ENCODE measurements at regions not wholly inside any gene's neighbourhood (a gene's known extent, or its start where the extent isn't known, plus 50 kb on each side); places are given as distances from the start of the nearest gene placed in this dataset.
A peak's percentile ranks its signal among the peaks of the same experiment; 100 is the strongest.

GRCh38 chr20:56998438-56998837 lies 268.0 kb downstream of the BMP7 start:
- no peak for DNase-seq (ENCODE audit: low spot score)

DNA sequence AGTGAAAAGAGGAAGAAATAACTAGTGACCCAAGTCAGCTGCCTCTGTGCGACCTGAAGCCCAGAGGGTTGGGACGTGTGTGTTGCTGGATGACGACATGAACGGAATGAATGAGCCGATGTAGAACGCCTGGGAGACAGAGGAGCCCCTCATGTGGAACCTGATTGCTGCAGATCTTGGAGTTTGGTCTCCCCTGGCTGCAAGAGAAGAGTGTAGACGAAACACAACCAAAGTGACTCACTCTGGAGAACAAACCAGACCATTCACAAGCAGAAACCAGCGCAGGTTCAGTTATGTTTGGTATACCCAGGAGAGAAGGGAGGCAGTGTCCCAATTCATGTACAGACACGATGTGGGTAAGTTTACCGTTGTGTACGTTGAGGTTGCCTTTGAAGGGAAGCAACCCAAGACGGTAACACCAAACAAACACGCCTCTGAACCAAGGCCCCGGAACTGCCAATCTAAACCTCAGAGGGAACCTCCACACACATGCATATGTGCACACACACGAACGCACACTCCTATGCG lies 265.9 kb downstream of the BMP7 start:
- no peak for DNase-seq (ENCODE audit: low spot score)

DNA sequence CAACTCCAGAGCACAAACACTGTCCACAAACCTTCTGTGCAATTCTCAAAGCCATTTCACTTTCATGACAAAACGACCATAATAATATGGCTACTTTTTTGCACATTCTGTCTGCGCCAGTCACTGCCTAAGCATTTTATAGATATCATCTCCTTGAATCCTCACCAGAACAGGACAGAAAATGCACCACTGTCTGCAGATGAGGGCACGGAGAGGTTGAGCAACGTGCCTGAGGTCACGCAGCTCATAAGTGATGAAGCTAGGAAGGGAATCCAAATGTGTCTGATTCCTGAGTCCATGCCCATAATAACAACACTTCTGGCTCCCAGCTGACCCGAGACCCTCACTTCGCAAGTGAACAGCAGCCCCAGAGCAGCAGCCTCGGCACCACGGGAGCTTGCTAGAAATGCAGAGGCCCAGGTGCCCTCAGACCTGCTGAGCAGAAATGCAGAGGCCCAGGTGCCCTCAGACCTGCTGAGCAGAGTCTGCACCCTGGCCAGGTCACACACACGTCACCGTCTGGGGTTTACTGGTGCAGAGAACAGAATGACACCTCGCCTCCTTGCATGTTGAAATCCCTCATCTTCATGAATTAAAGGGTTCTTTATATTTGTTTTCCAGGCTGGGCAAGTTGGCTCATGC lies 265.2 kb downstream of the BMP7 start:
- DNase-seq (ENCODE audit: low spot score): no peak

- DNase-seq (ENCODE audit: low spot score): no peak
These were observed 264.3 kb downstream of the BMP7 start for GRCh38 chr20:57002066-57002570.

DNA sequence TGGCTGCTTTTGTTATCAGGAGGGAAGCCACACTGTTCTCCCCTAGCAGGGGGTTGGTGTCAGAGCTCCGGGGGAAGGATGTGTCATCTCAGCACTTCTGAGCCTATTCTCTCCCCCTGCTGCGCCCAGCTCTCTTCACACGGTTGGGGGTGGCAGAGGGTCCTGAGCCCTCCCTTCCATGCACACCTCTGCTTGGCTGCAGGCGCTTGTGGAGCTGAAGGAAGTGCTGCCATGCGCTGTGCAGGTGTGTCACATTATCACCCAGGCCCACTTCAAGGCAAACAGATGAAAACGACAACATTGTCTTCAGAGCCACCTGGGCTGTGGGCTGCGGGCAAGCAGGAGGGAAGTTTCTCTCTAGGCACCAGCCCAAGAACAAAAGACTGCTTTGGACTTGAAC lies 263.4 kb downstream of the BMP7 start:
- DNase-seq (ENCODE audit: low spot score): no peak

DNA sequence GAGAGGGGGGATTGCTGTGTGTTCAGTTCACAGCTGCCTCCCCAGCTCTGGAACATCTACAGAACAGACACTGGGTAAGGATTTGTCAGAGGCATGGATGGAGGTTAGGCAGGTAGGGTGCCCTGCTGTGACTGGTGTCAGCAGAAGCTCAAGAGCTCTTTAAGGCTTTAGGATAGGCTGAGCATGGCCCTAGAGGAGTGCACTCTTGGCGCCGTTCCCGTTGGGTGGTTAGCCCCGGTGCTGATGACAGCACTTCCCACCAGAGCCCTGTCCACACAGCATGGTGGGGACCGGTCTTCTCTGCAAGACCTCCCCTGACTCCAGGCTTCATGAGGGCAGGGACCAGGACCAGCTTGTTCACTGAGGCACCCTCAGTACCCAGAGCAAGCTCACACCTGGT lies 262.0 kb downstream of the BMP7 start:
- DNase-seq (ENCODE audit: low spot score): no peak

- no peak for DNase-seq (ENCODE audit: low spot score)
These were observed 261.2 kb downstream of the BMP7 start for GRCh38 chr20:57004951-57005933.

DNA sequence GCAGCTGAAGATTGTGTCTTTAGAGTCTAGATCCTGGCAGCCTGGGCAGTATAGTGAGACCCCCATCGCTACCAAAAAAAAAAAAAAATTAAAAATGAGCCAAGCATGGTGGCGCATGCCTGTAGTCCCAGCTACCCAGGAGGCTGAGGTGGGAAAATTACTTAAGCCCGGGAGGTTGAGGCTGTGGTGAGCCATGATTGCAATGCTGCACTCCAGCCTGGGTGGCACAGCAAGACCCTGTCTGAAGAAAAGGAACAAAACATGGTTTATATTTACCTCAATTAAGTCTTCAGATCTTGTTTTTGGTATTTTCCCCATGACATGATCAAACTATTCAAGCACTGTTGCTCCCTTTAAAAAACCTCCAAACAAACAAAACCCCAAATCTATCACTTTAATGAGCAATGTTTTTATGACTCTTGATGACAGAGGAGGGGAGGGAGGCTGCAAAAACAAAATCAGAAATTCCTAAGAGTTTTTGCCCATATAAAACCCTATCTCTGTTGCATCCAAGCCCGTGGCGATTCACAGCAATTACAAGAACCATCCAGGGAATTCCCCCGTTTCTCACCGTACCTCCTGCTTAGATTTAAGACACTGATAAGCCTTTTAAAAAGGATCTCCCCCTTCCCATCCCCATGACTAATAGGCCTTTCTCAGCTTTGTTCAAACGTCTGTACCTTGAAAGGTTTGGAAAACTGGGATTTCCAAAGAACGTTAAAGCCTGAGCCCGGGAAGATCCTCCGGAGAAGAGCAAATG lies 259.9 kb downstream of the BMP7 start:
- peak; percentile 66 for DNase-seq (ENCODE audit: low spot score)

DNA sequence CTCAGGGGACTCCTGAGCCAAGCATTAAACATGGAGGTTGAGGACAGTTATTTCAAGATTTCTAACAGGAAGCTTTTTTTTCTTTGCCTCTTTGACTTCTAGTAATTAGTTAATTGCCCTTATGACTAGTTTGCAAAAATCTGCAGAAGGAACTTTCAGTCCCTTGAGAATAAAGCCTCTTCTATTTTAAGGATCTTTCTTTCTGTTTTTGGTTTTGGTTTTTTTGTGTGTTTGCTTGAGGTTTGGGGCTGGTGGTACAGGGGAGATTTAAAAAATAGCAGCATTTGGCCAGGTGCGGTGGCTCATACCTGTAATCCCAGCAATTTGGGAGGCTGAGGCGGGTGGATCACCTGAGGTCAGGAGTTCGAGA lies 259.3 kb downstream of the BMP7 start:
- no peak for DNase-seq (ENCODE audit: low spot score)

DNA sequence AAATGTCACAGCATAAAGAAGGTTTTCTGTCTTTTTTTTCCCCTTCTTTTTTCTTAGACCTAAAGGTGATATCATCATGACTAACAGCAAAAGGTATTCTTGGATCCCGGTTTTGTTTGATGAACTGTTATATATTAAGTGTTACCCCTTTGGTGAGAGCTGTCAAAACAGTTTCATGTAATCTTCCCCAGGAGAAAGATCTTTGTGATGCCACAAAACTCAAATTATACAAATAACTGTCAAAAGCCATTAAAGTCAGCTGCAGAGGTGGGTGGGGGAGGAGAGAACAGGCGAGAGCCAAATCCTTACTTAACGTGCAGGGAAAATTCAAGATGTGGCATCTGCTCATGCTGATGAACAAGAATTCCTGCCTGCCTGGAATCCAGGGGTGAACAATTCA lies 258.2 kb downstream of the BMP7 start:
- DNase-seq (ENCODE audit: low spot score): peak; percentile 75

- DNase-seq (ENCODE audit: low spot score): no peak
These were observed 257.1 kb downstream of the BMP7 start for GRCh38 chr20:57009355-57009754.

GRCh38 chr20:57009775-57010174 lies 256.7 kb downstream of the BMP7 start:
- no peak for DNase-seq (ENCODE audit: low spot score)

- no peak for DNase-seq (ENCODE audit: low spot score)
These were observed 253.8 kb downstream of the BMP7 start for GRCh38 chr20:57012691-57013090.

DNA sequence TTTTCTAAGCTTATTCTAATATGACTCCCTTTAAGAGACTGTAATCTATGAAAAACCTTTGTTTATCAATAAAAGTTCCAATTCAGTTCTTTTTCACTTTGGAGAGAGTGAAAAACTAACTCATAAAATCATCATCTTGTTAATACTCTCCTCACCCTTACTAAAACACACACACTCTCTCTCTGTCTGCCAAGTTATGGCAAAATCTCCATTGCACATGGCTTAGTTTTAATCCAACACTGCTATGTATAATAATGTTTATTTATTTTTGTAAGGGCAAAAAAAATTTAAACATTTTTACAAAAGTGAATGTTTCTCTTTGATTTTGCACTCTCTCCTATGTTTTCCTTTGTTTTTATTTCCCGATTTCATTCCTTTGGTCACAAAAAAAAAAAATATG lies 253.2 kb downstream of the BMP7 start:
- DNase-seq (ENCODE audit: low spot score): no peak

- DNase-seq (ENCODE audit: low spot score): peak; percentile 3
These were observed 252.7 kb downstream of the BMP7 start for GRCh38 chr20:57013741-57014140.

- no peak for DNase-seq (ENCODE audit: low spot score)
These were observed 246.1 kb downstream of the BMP7 start for GRCh38 chr20:57020364-57020763.

DNA sequence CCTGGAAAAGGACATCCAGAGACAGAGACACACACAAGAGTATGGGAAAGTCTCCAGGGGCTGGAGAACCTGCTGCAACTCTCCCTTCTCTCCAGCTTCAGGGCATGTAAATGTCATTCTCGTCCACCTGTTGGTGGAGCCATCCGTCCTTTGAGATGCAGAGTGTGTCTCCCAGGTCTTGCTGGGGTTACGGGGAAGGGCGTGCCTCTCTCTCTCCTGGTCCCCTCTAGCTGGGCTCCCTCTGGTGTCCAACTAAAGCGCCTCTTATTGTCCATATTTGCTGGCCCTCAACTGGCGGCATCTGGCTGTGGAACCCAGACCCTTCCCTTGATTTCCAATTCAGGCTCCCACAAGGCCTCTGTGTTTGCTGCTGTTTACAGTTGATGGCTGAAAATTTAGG lies 244.1 kb downstream of the BMP7 start:
- DNase-seq (ENCODE audit: low spot score): no peak

DNA sequence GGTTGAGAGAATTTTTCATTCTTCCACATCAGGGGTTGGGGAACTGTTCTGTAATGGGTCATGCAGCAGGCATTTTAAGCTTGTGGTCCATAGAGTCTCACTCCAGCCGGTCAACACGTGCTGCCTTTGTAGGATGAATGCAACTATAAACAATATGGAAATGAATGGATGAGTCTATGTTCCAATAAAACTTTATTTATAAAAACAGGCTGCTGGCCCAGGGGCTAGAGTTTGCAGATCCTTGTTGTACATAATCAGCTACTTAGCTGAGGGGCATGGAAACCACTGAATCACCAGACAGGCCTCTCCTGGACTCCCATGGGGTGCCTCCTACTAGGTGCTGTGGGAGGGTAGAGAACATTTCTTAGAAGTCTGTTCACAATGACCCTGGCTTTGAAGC lies 243.4 kb downstream of the BMP7 start:
- no peak for DNase-seq (ENCODE audit: low spot score)

- no peak for DNase-seq (ENCODE audit: low spot score)
These were observed 242.4 kb downstream of the BMP7 start for GRCh38 chr20:57023997-57024396.

GRCh38 chr20:57024849-57025248 lies 241.6 kb downstream of the BMP7 start:
- no peak for DNase-seq (ENCODE audit: low spot score)

GRCh38 chr20:57025261-57025660 lies 241.2 kb downstream of the BMP7 start:
- no peak for DNase-seq (ENCODE audit: low spot score)

GRCh38 chr20:57025666-57026224 lies 240.7 kb downstream of the BMP7 start:
- no peak for DNase-seq (ENCODE audit: low spot score)
